ENCODE measurements at regions not wholly inside any gene's neighbourhood (a gene's known extent, or its start where the extent isn't known, plus 50 kb on each side); places are given as distances from the start of the nearest gene placed in this dataset.
A peak's percentile ranks its signal among the peaks of the same experiment; 100 is the strongest.
"Not testable (repeated sequence)": the region's sequence is repeated elsewhere in the genome, so short reads cannot be mapped to it uniquely, and the experiment has no call there.

DNA sequence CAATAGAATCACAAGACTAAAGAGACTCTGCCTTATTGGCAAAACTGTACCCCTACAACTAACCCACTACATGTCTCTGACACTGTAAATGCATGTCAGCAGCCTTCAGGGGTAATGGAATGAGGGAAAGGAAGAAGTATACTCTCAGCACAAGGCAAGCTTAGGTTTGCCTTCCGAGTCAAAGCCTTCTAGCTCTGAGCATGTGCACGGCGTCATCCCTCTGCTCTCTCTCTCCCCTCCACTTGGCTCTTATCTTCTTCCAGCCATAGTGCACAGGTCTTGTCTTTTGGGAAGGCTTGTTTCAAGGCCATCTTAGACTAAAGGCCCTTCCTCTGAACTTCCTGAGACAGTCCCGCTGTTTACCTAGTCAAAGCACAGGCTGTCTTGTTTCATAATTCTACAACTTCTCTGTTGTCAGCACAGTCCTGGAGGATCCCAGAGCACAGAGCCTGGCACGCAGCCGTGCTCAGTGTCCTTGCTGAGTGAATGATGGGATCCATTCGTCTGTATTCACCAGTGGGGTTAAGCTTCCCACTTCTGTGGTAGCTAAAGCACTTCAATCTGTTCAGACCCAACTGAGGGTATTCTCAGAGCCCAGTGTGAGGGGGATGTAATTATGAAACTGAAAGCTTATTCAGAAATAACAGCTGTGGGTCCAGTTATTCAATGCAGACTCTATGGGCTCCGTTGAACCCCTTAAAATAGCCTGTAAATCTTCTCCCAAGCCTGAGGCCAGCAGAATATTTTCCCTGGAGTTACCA is 166.5 kb upstream of the PLD5 start:
- peaks cover 0 to 5% (median 4%) of the 10 kb centered on the region in 3 donors for H3K4me1 Mint-ChIP-seq
- H3K36me3 Mint-ChIP-seq = no peaks in the 10 kb centered on the region
- peak overlapping the region in 1 of 4 donors; percentile 63 for H3K4me3 Mint-ChIP-seq
- no peaks in the 10 kb centered on the region for H3K9me3 Mint-ChIP-seq
- no peaks in the 10 kb centered on the region for H3K27me3 Mint-ChIP-seq
- peak overlapping the region in 1 of 3 donors; percentile 40 for H3K27ac Mint-ChIP-seq

DNA sequence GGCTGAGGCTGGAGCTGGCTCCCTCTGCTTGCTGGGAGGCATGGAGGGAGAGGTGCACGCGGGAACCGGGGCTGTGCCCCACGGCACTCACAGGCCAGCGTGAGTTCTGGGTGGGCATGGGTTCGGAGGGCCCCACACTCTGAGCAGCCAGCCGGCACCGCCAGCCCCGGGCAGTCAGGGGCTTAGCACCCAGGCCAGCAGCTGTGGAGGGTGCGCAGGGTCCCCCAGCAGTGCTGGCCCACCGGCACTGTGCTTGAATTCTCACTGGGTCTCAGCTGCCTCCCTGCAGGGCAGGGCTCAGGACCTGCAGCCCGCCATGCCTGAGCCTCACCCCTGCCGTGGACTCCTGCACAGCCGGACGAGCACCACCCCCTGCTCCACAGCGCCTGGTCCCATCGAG is 164.9 kb upstream of the PLD5 start:
- H3K4me1 Mint-ChIP-seq = peaks cover 0 to 5% (median 4%) of the 10 kb centered on the region in 3 donors
- no peaks in the 10 kb centered on the region for H3K27me3 Mint-ChIP-seq
- H3K27ac Mint-ChIP-seq = no peak overlapping the region
- no peaks in the 10 kb centered on the region for H3K9me3 Mint-ChIP-seq
- no peaks in the 10 kb centered on the region for H3K36me3 Mint-ChIP-seq
- H3K4me3 Mint-ChIP-seq = no peak overlapping the region

DNA sequence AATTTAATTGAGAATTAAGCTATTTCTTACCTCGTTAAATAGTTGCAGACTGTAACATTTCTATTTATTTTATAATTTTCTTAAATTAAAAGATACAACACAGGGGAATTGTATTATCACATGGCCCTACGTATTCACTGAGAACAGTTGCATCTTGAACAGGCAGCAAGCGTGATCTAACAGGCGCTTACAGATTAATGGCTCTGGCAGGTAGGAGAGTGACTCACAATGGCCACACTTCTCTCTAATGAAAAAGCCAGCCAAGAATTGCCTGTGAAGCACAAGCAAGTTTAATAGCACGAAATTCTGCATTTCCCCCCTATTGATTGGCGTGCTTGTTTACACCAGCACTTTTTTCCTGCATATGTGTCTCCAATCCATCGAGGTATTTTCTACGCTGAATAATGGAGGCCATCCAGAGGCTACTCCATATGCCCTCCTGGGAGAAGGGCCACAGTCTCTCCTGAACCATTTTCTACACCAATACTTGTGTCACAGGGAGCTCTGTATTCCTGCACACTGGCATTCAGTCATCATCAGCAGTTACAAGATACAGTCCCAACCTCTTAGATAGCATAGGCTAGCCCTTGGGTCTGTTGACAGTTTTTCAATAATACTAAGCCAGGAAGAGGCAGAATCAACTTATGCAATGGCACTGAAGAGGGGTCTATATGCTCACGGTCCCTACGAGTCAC is 150.6 kb upstream of the PLD5 start:
- Mint-ChIP-seq H3K4me1 (no peaks in the 10 kb centered on the region), H3K36me3 (no peaks in the 10 kb centered on the region), H3K27me3 (no peaks in the 10 kb centered on the region), H3K9me3 (peaks cover 0 to 5% (median 5%) of the 10 kb centered on the region in 3 donors), H3K4me3 (no peak overlapping the region), H3K27ac (no peak overlapping the region)

DNA sequence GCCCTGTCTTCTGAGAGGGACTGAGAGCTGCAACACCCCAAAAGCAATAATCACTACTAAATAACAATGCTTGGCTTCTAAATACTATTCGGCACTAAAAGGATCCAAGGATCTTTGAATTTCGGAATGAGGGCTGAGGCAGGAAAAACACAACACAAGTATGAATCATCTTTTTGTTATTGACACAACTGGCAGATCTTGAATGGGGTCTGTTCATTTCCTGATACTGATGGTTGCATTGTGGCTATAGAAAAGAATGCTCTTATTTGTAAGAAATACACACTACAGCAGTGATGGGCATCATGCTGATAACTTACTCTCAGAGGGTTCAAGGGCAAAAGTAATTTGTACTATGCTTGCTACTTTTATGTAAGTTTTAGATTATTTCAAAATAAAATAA is 149.2 kb upstream of the PLD5 start:
- Mint-ChIP-seq H3K27me3 (no peaks in the 10 kb centered on the region), H3K36me3 (no peaks in the 10 kb centered on the region), H3K27ac (no peak overlapping the region), H3K4me1 (no peaks in the 10 kb centered on the region), H3K4me3 (no peak overlapping the region), H3K9me3 (peaks cover 0 to 5% (median 2%) of the 10 kb centered on the region in 3 donors)

DNA sequence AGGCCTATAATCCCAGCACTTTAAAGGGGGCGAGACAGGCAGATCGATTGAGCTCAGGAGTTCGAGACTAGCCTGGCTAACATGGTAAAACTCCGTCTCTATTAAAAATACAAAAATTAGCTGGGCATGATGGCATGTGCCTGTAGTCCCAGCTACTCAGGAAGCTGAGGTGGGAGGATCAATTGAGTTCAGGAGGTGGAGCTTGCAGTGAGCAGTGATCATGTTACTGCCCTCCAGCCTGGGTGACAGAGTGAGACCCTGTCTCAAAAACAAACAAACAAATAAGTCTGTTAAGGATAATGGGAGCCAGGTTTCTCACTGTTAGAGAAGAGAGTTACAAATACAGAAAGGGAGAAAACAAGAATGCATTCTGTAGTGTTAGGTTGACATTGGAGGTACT is 148.7 kb upstream of the PLD5 start:
- not testable (repeated sequence) for H3K9me3 Mint-ChIP-seq, H3K4me1 Mint-ChIP-seq, H3K27ac Mint-ChIP-seq, H3K36me3 Mint-ChIP-seq, H3K4me3 Mint-ChIP-seq, H3K27me3 Mint-ChIP-seq

DNA sequence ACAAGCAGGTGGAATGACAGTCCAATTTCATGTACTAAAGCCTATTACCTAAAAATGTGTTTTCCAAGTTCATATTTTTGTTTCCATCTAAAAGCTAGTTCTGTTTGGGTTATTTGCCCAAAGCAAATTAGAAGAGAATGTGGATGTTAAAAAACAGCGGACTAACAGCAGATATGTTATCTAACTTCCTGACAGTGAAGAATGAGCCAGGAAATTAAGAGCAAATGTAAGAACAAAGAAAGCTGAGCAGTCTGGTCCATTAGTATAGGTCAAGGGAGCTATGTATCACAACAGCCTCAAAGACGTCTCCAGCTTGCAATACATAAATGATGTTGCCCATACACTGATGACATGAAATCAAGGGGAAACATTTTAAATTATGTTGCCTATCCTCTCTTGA is 145.5 kb upstream of the PLD5 start:
- no peaks in the 10 kb centered on the region for H3K4me1 Mint-ChIP-seq
- no peaks in the 10 kb centered on the region for H3K36me3 Mint-ChIP-seq
- H3K9me3 Mint-ChIP-seq = peaks cover 0 to 2% (median 0%) of the 10 kb centered on the region in 3 donors
- no peaks in the 10 kb centered on the region for H3K27me3 Mint-ChIP-seq
- H3K27ac Mint-ChIP-seq = no peak overlapping the region
- no peak overlapping the region for H3K4me3 Mint-ChIP-seq

DNA sequence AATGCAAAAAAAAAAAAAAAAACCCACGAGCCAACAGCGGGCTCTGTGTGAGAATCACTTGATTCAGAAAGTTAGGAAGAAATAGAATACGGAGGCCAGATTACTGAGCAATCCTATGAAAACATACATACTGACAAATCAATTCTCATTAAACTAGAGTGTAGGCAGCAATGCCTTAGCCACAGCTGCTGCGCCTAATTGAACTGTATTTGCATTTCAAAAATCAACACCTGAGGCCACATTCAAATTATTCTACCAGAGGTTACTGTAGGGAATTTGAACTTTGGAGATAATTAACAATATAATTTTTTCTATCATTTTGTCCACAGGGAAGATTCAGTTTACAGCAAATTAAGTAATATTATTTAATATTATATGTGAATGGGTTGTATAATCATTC is 138.4 kb upstream of the PLD5 start:
- peaks cover 4% of the 10 kb centered on the region for H3K27me3 Mint-ChIP-seq
- H3K27ac Mint-ChIP-seq = no peak overlapping the region
- H3K36me3 Mint-ChIP-seq = no peaks in the 10 kb centered on the region
- H3K4me3 Mint-ChIP-seq = no peak overlapping the region
- H3K9me3 Mint-ChIP-seq = no peaks in the 10 kb centered on the region
- no peaks in the 10 kb centered on the region for H3K4me1 Mint-ChIP-seq

DNA sequence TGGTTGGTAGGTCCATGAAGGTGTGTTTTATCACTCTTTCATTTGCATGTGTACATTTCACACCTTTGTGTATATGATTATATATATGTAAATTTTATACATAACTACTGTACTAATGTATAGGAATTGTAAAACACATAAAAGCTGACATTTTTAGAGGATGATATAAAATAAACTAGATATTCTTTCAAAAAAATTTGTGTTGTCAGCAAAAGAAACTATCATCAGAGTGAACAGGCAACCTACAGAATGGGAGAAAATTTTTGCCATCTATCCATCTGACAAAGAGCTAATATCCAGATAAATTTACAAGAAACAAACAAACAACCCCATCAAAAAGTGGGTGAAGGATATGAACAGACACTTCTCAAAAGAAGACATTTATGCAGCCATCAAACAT is 129.3 kb upstream of the PLD5 start:
- not testable (repeated sequence) for H3K4me1 Mint-ChIP-seq, H3K36me3 Mint-ChIP-seq, H3K27ac Mint-ChIP-seq, H3K4me3 Mint-ChIP-seq
- Mint-ChIP-seq H3K27me3 (peaks cover 11% of the 10 kb centered on the region), H3K9me3 (peaks cover 8 to 12% (median 9%) of the 10 kb centered on the region in 3 donors)

DNA sequence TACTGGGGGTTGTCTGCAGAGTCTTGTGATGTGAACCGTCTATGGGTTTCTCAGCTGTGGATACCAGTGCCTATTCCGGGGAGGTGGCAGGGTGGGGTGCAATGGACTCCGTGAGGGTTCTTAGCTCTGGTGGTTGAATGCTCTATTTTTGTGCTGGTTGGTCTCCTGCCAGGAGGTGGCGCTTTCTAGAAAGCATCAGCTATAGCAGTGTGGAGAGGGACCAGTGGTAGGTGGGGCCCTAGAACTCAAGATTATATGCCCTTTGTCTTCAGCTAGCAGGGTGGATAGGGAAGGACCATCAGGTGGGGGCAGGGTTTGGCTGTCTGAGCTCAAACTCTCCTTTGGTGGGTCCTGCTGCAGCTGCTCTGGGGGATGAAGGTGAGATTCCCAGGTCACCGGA is 127.3 kb upstream of the PLD5 start:
- peaks cover 0 to 1% (median 0%) of the 10 kb centered on the region in 3 donors for H3K4me1 Mint-ChIP-seq
- H3K9me3 Mint-ChIP-seq = peaks cover 9 to 12% (median 10%) of the 10 kb centered on the region in 3 donors
- peaks cover 18% of the 10 kb centered on the region for H3K27me3 Mint-ChIP-seq
- no peak overlapping the region for H3K27ac Mint-ChIP-seq
- peaks cover 4% of the 10 kb centered on the region for H3K36me3 Mint-ChIP-seq
- no peak overlapping the region for H3K4me3 Mint-ChIP-seq

DNA sequence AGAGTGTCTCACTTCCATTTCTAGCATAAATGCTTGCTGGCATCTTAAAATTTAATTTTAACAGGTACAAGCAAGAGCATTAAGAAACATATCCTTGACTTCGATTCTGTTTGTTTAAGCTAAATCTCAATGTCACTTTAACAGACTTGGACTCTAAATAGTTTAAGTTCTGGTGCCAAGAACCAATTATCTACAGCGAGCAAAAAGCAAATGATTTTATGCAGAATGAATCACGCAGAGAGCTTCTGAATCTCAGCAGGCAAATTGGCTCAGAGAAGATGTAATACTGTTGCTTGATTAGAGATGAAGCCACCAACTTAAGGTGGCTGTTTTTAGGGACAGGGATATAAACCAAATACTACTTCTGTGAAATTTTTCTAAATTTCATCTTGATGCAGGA is 117.0 kb upstream of the PLD5 start:
- Mint-ChIP-seq H3K9me3 (peaks cover 0 to 6% (median 0%) of the 10 kb centered on the region in 3 donors), H3K4me1 (no peaks in the 10 kb centered on the region), H3K27me3 (no peaks in the 10 kb centered on the region), H3K36me3 (no peaks in the 10 kb centered on the region), H3K27ac (no peak overlapping the region), H3K4me3 (no peak overlapping the region)

DNA sequence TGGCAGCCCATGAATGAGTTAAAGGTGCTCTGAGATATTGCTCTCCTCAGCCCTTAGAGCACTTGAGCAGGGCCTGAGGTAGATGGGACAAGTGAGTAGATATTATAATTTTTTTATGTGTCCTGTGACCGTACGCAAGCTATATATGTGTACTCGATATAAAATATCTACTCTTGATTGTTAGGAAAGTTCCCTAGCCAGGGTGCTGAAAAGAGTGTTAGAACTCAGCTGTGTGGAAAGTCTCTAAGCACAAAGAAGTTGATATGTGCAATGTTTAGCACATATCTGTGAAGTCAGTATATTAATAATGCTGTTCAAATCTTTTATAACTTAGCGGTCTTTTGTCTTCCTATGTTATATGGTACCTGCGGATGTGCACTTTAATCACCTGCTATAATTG is 114.6 kb upstream of the PLD5 start:
- H3K27me3 Mint-ChIP-seq = no peaks in the 10 kb centered on the region
- H3K4me3 Mint-ChIP-seq = no peak overlapping the region
- H3K36me3 Mint-ChIP-seq = no peaks in the 10 kb centered on the region
- no peaks in the 10 kb centered on the region for H3K4me1 Mint-ChIP-seq
- no peak overlapping the region for H3K27ac Mint-ChIP-seq
- peaks cover 0 to 6% (median 0%) of the 10 kb centered on the region in 3 donors for H3K9me3 Mint-ChIP-seq

DNA sequence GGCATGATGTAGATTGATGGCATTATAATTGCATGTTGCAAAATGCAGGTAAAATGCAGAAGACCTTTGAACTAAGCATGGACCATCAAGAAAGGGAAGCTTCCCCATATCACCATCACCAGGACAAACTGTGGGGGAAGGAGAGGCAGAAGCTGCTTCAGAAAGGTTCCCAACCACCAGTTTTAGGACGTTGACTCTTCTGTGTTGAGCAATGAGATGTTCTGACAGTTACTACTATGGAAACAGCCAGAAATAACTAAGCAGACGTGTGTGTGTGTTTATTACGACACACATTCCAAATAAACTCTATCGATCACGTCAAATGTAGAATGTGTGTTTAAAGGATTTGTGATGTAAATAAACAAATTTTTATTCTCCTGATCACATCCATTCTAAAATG is 110.2 kb upstream of the PLD5 start:
- Mint-ChIP-seq H3K36me3 (no peaks in the 10 kb centered on the region), H3K9me3 (peaks cover 0 to 4% (median 3%) of the 10 kb centered on the region in 3 donors), H3K27ac (no peak overlapping the region)

DNA sequence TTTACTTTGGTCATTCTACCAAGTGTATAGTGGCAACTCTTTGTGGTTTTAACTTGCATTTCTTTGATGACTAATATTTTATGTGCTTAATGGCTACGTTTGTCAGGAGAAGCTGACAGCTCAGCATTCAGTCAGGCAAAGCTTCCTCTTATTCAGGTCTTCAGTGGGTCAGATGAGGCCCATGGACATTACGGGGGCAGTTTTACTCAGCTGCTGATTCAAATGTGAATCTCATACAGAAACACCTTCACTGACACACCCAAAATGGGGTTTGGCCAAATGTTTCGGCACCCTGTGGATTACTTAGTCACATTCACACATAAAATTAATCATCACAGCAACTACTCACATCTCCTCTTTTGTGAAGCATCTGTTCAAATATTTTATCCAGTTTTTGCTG is 104.9 kb upstream of the PLD5 start:
- Mint-ChIP-seq H3K36me3 (no peaks in the 10 kb centered on the region), H3K4me1 (no peaks in the 10 kb centered on the region), H3K27ac (no peak overlapping the region), H3K27me3 (peaks cover 4% of the 10 kb centered on the region), H3K4me3 (no peak overlapping the region), H3K9me3 (peaks cover 0 to 3% (median 0%) of the 10 kb centered on the region in 3 donors)

More for the DNA sequence above, 110.2 kb upstream of the PLD5 start:
- Mint-ChIP-seq H3K4me3 (no peak overlapping the region), H3K4me1 (no peaks in the 10 kb centered on the region), H3K27me3 (no peaks in the 10 kb centered on the region)

DNA sequence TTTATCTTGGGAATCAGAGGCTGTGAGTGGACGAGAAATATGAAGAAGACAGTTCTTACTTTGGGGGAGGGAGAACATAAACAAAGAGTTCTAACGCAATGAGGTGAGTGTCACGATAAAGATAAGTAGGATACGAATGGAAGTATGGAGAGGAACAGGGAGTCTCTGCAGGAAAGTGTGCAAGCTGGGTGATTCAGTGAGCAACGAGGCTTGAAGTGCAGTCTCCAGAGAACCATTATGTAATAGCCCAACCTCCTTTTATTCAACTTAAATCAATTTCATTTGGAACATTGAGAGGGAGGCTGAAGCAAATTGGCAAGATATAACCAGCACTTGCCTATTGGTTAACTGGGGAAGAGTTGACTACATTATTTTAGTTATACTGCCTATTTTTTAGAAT is 99.3 kb upstream of the PLD5 start:
- Mint-ChIP-seq H3K27me3 (peaks cover 6% of the 10 kb centered on the region), H3K36me3 (no peaks in the 10 kb centered on the region), H3K27ac (no peak overlapping the region), H3K4me3 (no peak overlapping the region), H3K4me1 (peaks cover 0 to 3% (median 1%) of the 10 kb centered on the region in 3 donors), H3K9me3 (no peaks in the 10 kb centered on the region)

DNA sequence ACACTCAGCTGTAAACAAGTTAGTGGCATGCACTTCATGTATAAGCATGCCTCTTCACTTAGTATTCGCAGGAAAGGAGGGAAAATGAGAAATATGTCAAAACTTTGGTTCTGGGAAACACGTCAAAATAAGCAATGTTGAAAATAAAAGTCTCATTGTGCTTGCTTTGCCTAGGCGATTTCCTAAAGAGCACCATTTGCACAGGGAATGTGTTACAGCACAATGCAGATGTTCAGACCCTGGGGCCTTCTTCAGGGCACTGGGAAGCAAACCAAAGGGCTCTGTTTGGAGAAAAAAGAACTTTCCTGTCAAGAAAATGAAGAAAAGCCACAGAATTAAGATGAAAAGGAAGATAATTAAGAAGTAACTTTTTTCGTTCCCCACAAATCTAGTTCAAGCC is 98.6 kb upstream of the PLD5 start:
- Mint-ChIP-seq H3K36me3 (no peaks in the 10 kb centered on the region), H3K27me3 (peaks cover 6% of the 10 kb centered on the region), H3K4me1 (peaks cover 0 to 3% (median 1%) of the 10 kb centered on the region in 3 donors), H3K27ac (peak overlapping the region in 1 of 3 donors; percentile 2), H3K9me3 (peaks cover 0 to 2% (median 0%) of the 10 kb centered on the region in 3 donors), H3K4me3 (no peak overlapping the region)
